ENCODE measurements at regions not wholly inside any gene's neighbourhood (a gene's known extent, or its start where the extent isn't known, plus 50 kb on each side); places are given as distances from the start of the nearest gene placed in this dataset.

DNA sequence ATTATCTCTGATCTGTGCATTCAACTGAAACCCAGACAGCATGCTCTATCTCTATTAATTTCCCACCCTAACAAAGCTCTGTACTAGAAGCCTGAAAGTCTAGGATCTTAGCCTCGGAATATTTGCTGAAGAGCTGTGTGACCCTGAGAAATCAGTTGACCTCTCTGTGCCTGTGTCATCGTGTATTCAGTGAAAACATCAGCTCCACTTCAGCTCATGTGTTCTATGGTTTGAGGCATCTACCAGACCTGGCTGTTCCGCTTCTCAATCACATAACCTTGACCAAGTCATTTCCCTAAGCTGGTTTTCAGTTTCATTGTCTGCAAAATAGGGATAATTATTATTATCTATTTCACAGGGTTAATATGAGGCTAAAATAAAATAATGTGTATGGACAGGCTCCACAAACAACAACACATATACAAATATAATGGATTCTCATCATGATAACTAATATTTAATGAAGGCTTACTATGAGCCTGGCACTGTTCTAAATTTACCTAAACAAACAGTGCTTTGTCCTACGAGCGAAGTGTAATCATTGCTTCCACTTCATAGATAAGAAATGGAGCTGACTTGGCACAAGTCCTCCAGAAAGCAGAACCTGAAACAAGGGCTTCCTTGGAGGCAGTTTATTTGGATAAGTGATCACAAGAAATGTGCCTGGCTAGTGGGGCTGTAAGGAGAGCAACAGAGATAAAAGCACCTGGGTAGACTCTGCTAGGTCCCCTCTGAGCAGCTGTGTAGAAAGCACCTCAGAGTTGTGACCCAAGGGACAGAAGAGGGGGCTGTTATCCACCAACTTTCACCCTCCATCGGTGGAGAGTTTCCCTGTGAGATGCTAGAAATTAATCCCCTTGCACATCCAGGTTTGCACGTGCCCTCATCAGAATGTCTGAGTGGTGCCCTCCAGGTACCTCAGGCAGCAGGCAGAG, 356.9 kb downstream of the RAB28 start:
- no peaks in the 10 kb centered on the region for H3K9me3 ChIP-seq
- intact Hi-C loops (cut with DNase I; ENCODE audit: low total_unique reads), result no loop called here
- H3K4me1 ChIP-seq, result no peaks in the 10 kb centered on the region
- no peaks in the 10 kb centered on the region for H3K36me3 ChIP-seq
- no peak overlapping the region for H3K27ac ChIP-seq
- H3K27me3 ChIP-seq (replicated peaks in 1 of 7), result no peaks in the 10 kb centered on the region
- no peak overlapping the region for H3K4me3 ChIP-seq
- 43 to 60% (median 50%) methylated on average over 7 of the region's 7 CpGs for WGBS, 5 donors
- TF ChIP-seq POLR2AphosphoS5 (IDR thresholded peaks at IDR 0.05) (no peak), POLR2A (IDR thresholded peaks at IDR 0.05) (no peak), CTCF (IDR thresholded peaks at IDR 0.05 in 8 of 11, conservative IDR thresholded peaks at IDR 0.05 in 3 of 11) (no peak)
- DNase-seq, result no peak

DNA sequence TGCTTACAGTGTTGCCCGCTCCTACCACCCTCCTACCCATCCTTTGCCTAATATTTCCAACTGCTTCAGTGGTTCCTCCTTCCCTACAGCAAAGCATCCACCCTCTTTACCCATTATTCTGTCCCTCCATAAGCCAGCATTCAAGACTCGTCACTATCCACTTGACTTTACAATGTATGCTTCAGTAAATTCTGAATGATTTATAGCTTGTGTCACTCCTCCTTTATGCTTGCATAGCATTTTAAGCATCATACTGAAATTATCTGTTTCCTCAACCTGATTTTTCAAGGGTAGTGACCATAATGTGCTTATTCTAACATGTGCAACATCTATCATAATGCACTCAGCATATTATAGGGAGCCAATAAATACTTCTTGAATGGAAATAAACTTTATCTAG, 365.5 kb downstream of the RAB28 start:
- DNase-seq, result no peak
- Histone ChIP-seq H3K4me3 (no peak overlapping the region), H3K27ac (no peak overlapping the region), H3K9me3 (no peaks in the 10 kb centered on the region), H3K4me1 (no peaks in the 10 kb centered on the region), H3K27me3 (replicated peaks in 1 of 7) (no peaks in the 10 kb centered on the region), H3K36me3 (no peaks in the 10 kb centered on the region)
- intact Hi-C loops (cut with DNase I; ENCODE audit: low total_unique reads), result no loop called here
- no peak for TF ChIP-seq POLR2A (IDR thresholded peaks at IDR 0.05)
- WGBS, 5 donors, result 59 to 92% (median 84%) methylated on average over 2 of the region's 2 CpGs

DNA sequence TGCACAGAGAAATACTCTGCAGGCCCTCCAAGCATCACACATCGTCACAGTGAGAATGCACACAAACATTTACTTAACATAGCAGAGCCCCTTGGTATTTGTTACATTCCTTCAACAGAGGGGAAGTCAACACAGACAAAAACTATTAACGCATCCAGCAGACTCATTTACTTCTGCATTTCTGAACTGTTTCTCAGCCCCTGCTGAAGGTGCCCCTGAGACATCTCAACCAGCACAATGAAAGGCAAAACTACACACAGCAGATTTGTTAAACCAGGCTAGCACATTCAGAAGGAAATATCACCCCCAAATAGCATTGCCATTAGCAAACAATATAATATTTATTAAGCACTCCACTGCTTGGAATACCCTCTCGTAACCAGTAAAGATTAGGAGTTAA, 367.0 kb downstream of the RAB28 start:
- peaks cover 0 to 5% (median 3%) of the 10 kb centered on the region in 8 donors for H3K9me3 ChIP-seq
- no peaks in the 10 kb centered on the region for H3K4me1 ChIP-seq
- H3K4me3 ChIP-seq, result no peak overlapping the region
- intact Hi-C loops (cut with DNase I; ENCODE audit: low total_unique reads), result no loop called here
- TF ChIP-seq POLR2A (IDR thresholded peaks at IDR 0.05) (no peak), CTCF (IDR thresholded peaks at IDR 0.05 in 8 of 11, conservative IDR thresholded peaks at IDR 0.05 in 3 of 11) (no peak), POLR2AphosphoS5 (IDR thresholded peaks at IDR 0.05) (no peak)
- DNase-seq, result no peak
- H3K27ac ChIP-seq, result no peak overlapping the region
- no peaks in the 10 kb centered on the region for H3K27me3 ChIP-seq (replicated peaks in 1 of 7)
- H3K36me3 ChIP-seq, result no peaks in the 10 kb centered on the region
- 53 to 62% (median 55%) methylated on average over 3 of the region's 3 CpGs for WGBS, 5 donors

GRCh38 chr4:13112030-13112429, 372.1 kb downstream of the RAB28 start:
- Histone ChIP-seq H3K9me3 (peaks cover 0 to 42% (median 34%) of the 10 kb centered on the region in 8 donors), H3K27ac (no peak overlapping the region), H3K27me3 (replicated peaks in 1 of 7) (no peaks in the 10 kb centered on the region), H3K4me3 (no peak overlapping the region), H3K36me3 (no peaks in the 10 kb centered on the region), H3K4me1 (no peaks in the 10 kb centered on the region)
- TF ChIP-seq POLR2A (IDR thresholded peaks at IDR 0.05), result no peak
- TF ChIP-seq POLR2AphosphoS5 (IDR thresholded peaks at IDR 0.05), result no peak
- no peak for TF ChIP-seq CTCF (IDR thresholded peaks at IDR 0.05 in 8 of 11, conservative IDR thresholded peaks at IDR 0.05 in 3 of 11)
- 86 to 93% (median 89%) methylated on average over 3 of the region's 3 CpGs for WGBS, 5 donors
- intact Hi-C loops (cut with DNase I; ENCODE audit: low total_unique reads), result no loop called here
- DNase-seq, result no peak
